ENCODE measurements at regions not wholly inside any gene's neighbourhood (a gene's known extent, or its start where the extent isn't known, plus 50 kb on each side); places are given as distances from the start of the nearest gene placed in this dataset.

DNA sequence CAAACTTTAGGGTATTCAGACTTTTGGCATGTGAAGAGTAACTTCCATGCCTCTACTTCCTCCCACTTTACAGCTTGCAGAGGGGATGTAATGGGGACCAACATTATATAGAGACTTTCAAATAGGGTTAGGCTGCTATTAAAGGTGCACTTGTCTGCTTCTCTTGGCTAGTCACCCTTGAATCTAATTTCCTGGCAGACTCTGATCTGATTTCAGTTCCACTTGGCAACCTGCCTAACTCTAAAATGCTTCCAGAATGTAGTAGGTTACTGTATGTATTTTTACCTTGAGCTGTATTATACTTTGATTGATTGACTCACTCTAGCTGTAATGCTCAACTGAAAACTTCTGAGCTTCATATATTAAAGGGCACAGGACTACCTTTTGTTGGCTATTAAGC lies 693.4 kb downstream of the KCTD16 start:
- no peak for TF ChIP-seq POLR2AphosphoS5 (IDR thresholded peaks at IDR 0.05; ENCODE audit: low read depth, low read length)
- no peak for TF ChIP-seq POLR2A (IDR thresholded peaks at IDR 0.05; ENCODE audit: low read depth, low read length)
